Retina (tissue), 1 donor: ENCODE measurements at regions not wholly inside any gene's neighbourhood (a gene's known extent, or its start where the extent isn't known, plus 50 kb on each side); places are given as distances from the start of the nearest gene placed in this dataset.

Experiments
- DNase-seq: peaks from one replicate; pipeline ENCODE4 v3.0.0-alpha.2; 2016

DNA sequence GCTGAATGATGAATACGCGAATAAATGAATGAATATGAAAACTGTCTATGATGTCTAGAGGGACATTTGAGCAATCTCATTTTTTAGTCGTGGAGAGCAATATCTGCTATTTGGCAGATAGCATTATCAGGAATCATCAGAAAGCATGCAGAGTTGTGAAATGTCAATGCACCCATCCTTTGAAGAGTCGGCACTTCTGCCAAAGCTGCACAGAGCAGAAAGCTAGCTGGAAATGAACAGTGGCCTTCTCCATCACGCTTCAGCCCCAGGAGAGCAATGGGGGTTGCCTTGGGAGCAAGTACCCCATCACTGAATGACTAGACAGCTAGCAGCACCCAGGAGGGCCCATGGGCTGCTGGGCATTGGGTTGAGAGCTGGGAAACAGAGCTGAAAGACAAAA, 69.1 kb upstream of the PROK2 start:
- DNase-seq, result no peak

GRCh38 chr3:71851878-71852277, 66.9 kb upstream of the PROK2 start:
- no peak for DNase-seq

GRCh38 chr3:71850654-71851053, 65.7 kb upstream of the PROK2 start:
- DNase-seq, result no peak

GRCh38 chr3:71849681-71850080, 64.7 kb upstream of the PROK2 start:
- no peak for DNase-seq

DNA sequence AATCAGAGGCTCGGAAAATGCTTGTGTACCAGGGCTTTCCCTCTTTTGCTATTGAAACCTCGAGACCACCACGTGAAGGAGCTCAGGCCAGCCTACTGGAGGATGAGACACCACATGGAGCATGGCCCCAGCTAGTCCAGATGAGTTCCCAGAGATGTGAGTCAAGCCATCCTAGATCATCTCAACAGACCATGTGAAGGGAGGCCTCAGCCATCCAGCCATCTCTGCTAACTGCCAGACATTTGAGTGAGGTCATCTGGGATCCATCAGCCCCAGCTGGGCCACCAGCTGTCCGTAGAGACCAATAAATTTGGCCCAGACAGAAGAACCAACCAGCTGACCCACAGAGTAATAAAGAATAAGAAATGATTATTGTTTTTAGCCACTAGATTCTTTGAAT, 62.8 kb upstream of the PROK2 start:
- DNase-seq, result no peak

DNA sequence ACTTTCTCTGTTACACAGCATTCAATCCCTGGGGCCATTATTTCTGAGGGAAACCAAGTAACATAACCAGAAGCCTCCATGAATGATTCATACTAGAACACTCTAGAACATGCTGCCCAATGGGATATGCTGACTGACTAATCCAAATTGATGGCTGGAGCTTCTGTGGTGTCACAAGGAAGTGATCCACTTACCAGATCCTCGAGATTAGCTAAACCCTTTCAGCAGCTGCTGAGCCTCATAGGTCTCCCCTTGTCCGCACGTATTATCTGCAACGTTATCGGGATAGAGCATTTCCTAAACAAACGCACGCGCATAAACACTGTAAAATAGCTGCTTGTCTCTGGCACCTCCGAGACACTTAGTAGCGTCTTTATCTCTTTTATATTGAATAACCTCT, 61.2 kb upstream of the PROK2 start:
- peak; percentile 28 for DNase-seq

DNA sequence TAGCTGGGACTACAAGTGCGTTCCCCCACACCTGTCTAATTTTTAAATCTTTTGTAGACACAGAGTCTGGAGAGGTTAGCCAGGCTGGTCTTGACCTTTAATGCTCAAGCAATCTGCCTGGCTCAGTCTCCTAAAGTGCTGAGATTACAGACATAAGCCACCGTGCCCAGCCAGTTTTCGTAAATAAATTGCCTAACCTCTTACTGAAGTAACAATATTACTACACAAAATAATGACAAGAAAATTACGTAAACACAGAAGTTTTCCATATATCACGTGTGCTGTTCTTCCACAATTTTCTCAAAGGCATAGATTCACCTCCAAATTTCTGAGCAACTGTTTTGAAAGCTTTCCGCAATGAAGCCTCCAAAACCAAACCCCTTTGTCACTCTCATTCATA, 58.1 kb upstream of the PROK2 start:
- DNase-seq, result no peak

- DNase-seq, result no peak
These were observed 53.5 kb upstream of the PROK2 start for GRCh38 chr3:71838406-71838805.
